K562 (cell line): ENCODE measurements at regions not wholly inside any gene's neighbourhood (a gene's known extent, or its start where the extent isn't known, plus 50 kb on each side); places are given as distances from the start of the nearest gene placed in this dataset.
A peak's percentile ranks its signal among the peaks of the same experiment; 100 is the strongest.

Source experiments
- AFF1 ChIP-seq, 2 experiments: fragments of 450-650 bp; IDR thresholded peaks; 2 replicates each; pipeline ENCODE4 v1.6.1; 2018; ENCODE audit warnings: mild to moderate bottlenecking in 2 of 2, low read depth in 1 of 2; ENCODE audit not compliant: partially characterized antibody in 2 of 2
- BACH1 ChIP-seq: fragments of 200-800 bp; sonication (Bioruptor generic); IDR thresholded peaks from 2 replicates; pipeline ENCODE4 v1.6.1; 2016; ENCODE audit warnings: missing genetic modification characterization, missing compliant biosample characterization
- CBFA2T3 ChIP-seq: fragments of 450-650 bp; IDR thresholded peaks from 2 replicates; pipeline ENCODE4 v1.6.1; 2017
- CHAMP1 ChIP-seq: fragments of 450-650 bp; IDR thresholded peaks from 2 replicates; pipeline ENCODE4 v1.6.1; 2016; ENCODE audit warnings: mild to moderate bottlenecking
- EP400 ChIP-seq: fragments of 450-650 bp; IDR thresholded peaks from 2 replicates; pipeline ENCODE4 v1.6.1; 2017; ENCODE audit warnings: antibody characterized with exemption, mild to moderate bottlenecking, moderate library complexity
- FOSL1 ChIP-seq: fragments of 200-800 bp; sonication (Bioruptor generic); conservative IDR thresholded peaks from 2 replicates; pipeline ENCODE4 v1.6.1; 2016; ENCODE audit warnings: missing genetic modification characterization, missing compliant biosample characterization
- FOXO4 ChIP-seq: fragments of 450-650 bp; formaldehyde crosslinking; IDR thresholded peaks from 2 replicates; pipeline ENCODE4 v1.4.0; 2020; ENCODE audit warnings: mild to moderate bottlenecking, moderate library complexity
- HCFC1 ChIP-seq: IDR thresholded peaks from 2 replicates; pipeline ENCODE4 v1.6.1; 2012; ENCODE audit warnings: low read depth, low read length, improper control_type of control experiment
- KDM4B ChIP-seq, 2 experiments: fragments of 450-650 bp in 1 of 2; sonication (generic) in 1 of 2; IDR thresholded peaks; 2 replicates each; pipeline ENCODE4 v1.6.1; 2016 to 2017; ENCODE audit warnings: borderline replicate concordance in 2 of 2, antibody characterized with exemption in 1 of 2, low read depth in 1 of 2, mild to moderate bottlenecking in 1 of 2
- NBN ChIP-seq: fragments of 450-650 bp; IDR thresholded peaks from 2 replicates; pipeline ENCODE4 v1.6.1; 2016; ENCODE audit warnings: low read depth, mild to moderate bottlenecking
- PTBP1 ChIP-seq: fragments of 200-400 bp; formaldehyde crosslinking; IDR thresholded peaks from 2 replicates; pipeline ENCODE4 v1.6.1; 2017; ENCODE audit warnings: low read depth, low read length
- YY1 ChIP-seq, 3 experiments: IDR thresholded peaks; 2 replicates each; pipeline ENCODE4 v1.6.1; 2011; ENCODE audit warnings: low read length in 2 of 3, mild to moderate bottlenecking in 2 of 3, moderate library complexity in 2 of 3, borderline replicate concordance in 1 of 3, control low read depth in 1 of 3, low read depth in 1 of 3; ENCODE audit not compliant: insufficient read depth in 3 of 3, insufficient replicate concordance in 2 of 3, control insufficient read depth in 1 of 3, insufficient read length in 1 of 3; ENCODE audit errors: extremely low read depth in 1 of 3
- ZC3H4 ChIP-seq: sonication (generic); formaldehyde crosslinking; IDR thresholded peaks from 2 replicates; pipeline ENCODE4 v1.9.0; 2021; ENCODE audit warnings: missing genetic modification reagents, borderline replicate concordance
- ZFX ChIP-seq: sonication (generic); formaldehyde crosslinking; IDR thresholded peaks from 2 replicates; pipeline ENCODE4 v1.8.0; 2022; ENCODE audit warnings: mild to moderate bottlenecking, missing genetic modification reagents, moderate library complexity
- ZHX1 ChIP-seq: fragments of 150-350 bp; conservative IDR thresholded peaks from 2 replicates; pipeline ENCODE4 v1.6.1; 2014; ENCODE audit warnings: low read length
- ZNF165 ChIP-seq: fragments of 250-450 bp; sonication (Bioruptor Pico); IDR thresholded peaks from 2 replicates; pipeline ENCODE4 v1.4.0; 2020; ENCODE audit warnings: borderline replicate concordance
- ZNF778 ChIP-seq: fragments of 450-650 bp; formaldehyde crosslinking; IDR thresholded peaks from 2 replicates; pipeline ENCODE4 v1.4.0; 2020; ENCODE audit warnings: mild to moderate bottlenecking, moderate library complexity

GRCh38 chr5:29983528-29984155, 1209.8 kb upstream of the CDH6 start (continued):
- no peak for TF ChIP-seq AFF1 (IDR thresholded peaks at IDR 0.05; ENCODE audit: low read depth in 1 of 2, partially characterized antibody in 2 of 2)
- TF ChIP-seq YY1 (IDR thresholded peaks at IDR 0.05; ENCODE audit: borderline replicate concordance in 1 of 3, control insufficient read depth in 1 of 3, extremely low read depth in 1 of 3, insufficient read depth in 3 of 3, insufficient read length in 1 of 3, insufficient replicate concordance in 2 of 3, low read depth in 1 of 3, low read length in 2 of 3): no peak
- peak; percentile 17; the same call in 1 of the 2 replicates for TF ChIP-seq EP400
- TF ChIP-seq CBFA2T3: no peak
- TF ChIP-seq HCFC1: no peak
- TF ChIP-seq KDM4B (IDR thresholded peaks at IDR 0.05; ENCODE audit: borderline replicate concordance in 2 of 2, low read depth in 1 of 2): no peak
- TF ChIP-seq ZHX1: no peak
- TF ChIP-seq CHAMP1: no peak
- peak; percentile 45; the same call in 1 of the 2 replicates for TF ChIP-seq NBN
- no peak for TF ChIP-seq ZNF165
- no peak for TF ChIP-seq ZFX
- no peak for TF ChIP-seq FOXO4 (CRISPR knock-in tag)
- no peak for TF ChIP-seq FOSL1 (tag)
- no peak for TF ChIP-seq BACH1 (tag)
- TF ChIP-seq ZNF778 (CRISPR knock-in tag): no peak
- no peak for TF ChIP-seq ZC3H4
- TF ChIP-seq PTBP1: no peak
